HCT116 (cell line): ENCODE measurements at regions not wholly inside any gene's neighbourhood (a gene's known extent, or its start where the extent isn't known, plus 50 kb on each side); places are given as distances from the start of the nearest gene placed in this dataset.

ENCODE experiments used
- ATAC-seq: fragments of 200-7000 bp; cut with Tn5 transposase; 2 replicates; pipeline ENCODE4 v1.9.1; 2020; ENCODE audit warnings: mild to moderate bottlenecking, moderate library complexity
- BruUV-seq: library from RNA; stranded (reverse); fragments of 400-500 nt; replicated peaks from 2 replicates; lab custom pipeline; 2021; lab: Mats Ljungman, UMichigan
- CTCF ChIA-PET: fragments of 300-600 bp; sonication (Branson Sonifier 250); formaldehyde crosslinking; loops from one replicate; lab custom pipeline; 2021; ENCODE audit warnings: antibody characterized with exemption; lab: Charles Lee
- POLR2A ChIA-PET: fragments of 300-600, 350-600 bp; sonication (Branson Sonifier 250); formaldehyde crosslinking; loops from one replicate; lab custom pipeline; 2021; ENCODE audit warnings: antibody characterized with exemption; lab: Charles Lee
- RAD21 ChIA-PET, 2 experiments: fragments of 300-600 bp; sonication (Branson Sonifier 250); formaldehyde crosslinking; loops; one replicate each; lab custom pipeline; 2023; ENCODE audit warnings: low total read pairs in 2 of 2; ENCODE audit not compliant: uncharacterized antibody in 2 of 2, unreplicated experiment in 2 of 2, low non-redundant PET in 1 of 2; lab: Charles Lee
- DNase-seq: peaks from one replicate; pipeline ENCODE4 v3.0.0-alpha.2; 2010; ENCODE audit warnings: low read depth, low spot score
- H2AFZ ChIP-seq: fragments of 200-600 bp; shearing (Covaris generic), sonication (generic); 2 replicates; pipeline ENCODE4 v1.6.1; 2017; ENCODE audit warnings: low read depth, mixed run types, mixed read lengths, antibody characterized with exemption, low read length; ENCODE audit not compliant: poor library complexity, severe bottlenecking
- H3K27ac ChIP-seq: 2 replicates; pipeline ENCODE4 v1.5.1; 2012; ENCODE audit warnings: low read depth, low read length
- H3K27me3 ChIP-seq: fragments of 200-600 bp; sonication (generic); 2 replicates; pipeline ENCODE4 v1.6.1; 2016; ENCODE audit warnings: mixed run types, low read length, mixed read lengths; ENCODE audit not compliant: insufficient read depth
- H3K36me3 ChIP-seq, 2 experiments: fragments of 200-500 bp in 1 of 2; fragments of 200-600 bp in 1 of 2; sonication (Bioruptor generic) in 1 of 2; sonication (generic) in 1 of 2; 2 replicates each; pipeline versions ENCODE4 v1.5.1 to v1.6.1; 2014 to 2016; ENCODE audit warnings: low read length in 2 of 2, inconsistent platforms in 1 of 2, mixed read lengths in 1 of 2, mixed run types in 1 of 2; ENCODE audit not compliant: insufficient read depth in 2 of 2, control insufficient read depth in 1 of 2
- H3K4me1 ChIP-seq, 2 experiments: fragments of 200-600 bp in 1 of 2; sonication (generic) in 1 of 2; 2 replicates each; pipeline versions ENCODE4 v1.5.1 to v1.6.1; 2012 to 2017; ENCODE audit warnings: low read length in 2 of 2, inconsistent platforms in 1 of 2, mild to moderate bottlenecking in 1 of 2, mixed read lengths in 1 of 2, mixed run types in 1 of 2, moderate library complexity in 1 of 2; ENCODE audit not compliant: insufficient read depth in 2 of 2, control insufficient read depth in 1 of 2
- H3K4me2 ChIP-seq: fragments of 200-600 bp; sonication (generic); 2 replicates; pipeline ENCODE4 v1.6.1; 2017; ENCODE audit warnings: mixed run types, low read length, mixed read lengths
- H3K4me3 ChIP-seq, 2 experiments: fragments of 200-600 bp in 1 of 2; sonication (generic) in 1 of 2; replicated peaks in 1 of 2; 2 replicates each; pipeline ENCODE4 v1.5.1; 2011 to 2016; ENCODE audit warnings: low read length in 2 of 2, control low read depth in 1 of 2, low read depth in 1 of 2, mild to moderate bottlenecking in 1 of 2, mixed read lengths in 1 of 2, mixed run types in 1 of 2
- H3K79me2 ChIP-seq: fragments of 200-600 bp; sonication (generic); 2 replicates; pipeline ENCODE4 v1.6.1; 2017; ENCODE audit warnings: mild to moderate bottlenecking, mixed run types, low read length, moderate library complexity, mixed read lengths; ENCODE audit not compliant: insufficient read depth
- H3K9ac ChIP-seq: fragments of 200-600 bp; sonication (generic); 2 replicates; pipeline ENCODE4 v1.6.1; 2016; ENCODE audit warnings: low read length, mixed read lengths
- H3K9me2 ChIP-seq: fragments of 200-600 bp; sonication (generic), shearing (Covaris generic); 2 replicates; pipeline ENCODE4 v1.6.1; 2017; ENCODE audit warnings: mixed run types, mild to moderate bottlenecking, moderate library complexity; ENCODE audit not compliant: insufficient read depth
- H3K9me3 ChIP-seq, 2 experiments: fragments of 200-500 bp in 1 of 2; fragments of 200-600 bp in 1 of 2; sonication (Bioruptor generic) in 1 of 2; sonication (generic) in 1 of 2; 2 replicates each; pipeline ENCODE4 v1.6.1; 2014 to 2017; ENCODE audit warnings: low read length in 2 of 2, mixed read lengths in 2 of 2, inconsistent platforms in 1 of 2, low read depth in 1 of 2, mild to moderate bottlenecking in 1 of 2, mixed run types in 1 of 2, moderate library complexity in 1 of 2; ENCODE audit not compliant: control insufficient read depth in 1 of 2, insufficient read depth in 1 of 2
- H4K20me1 ChIP-seq: fragments of 200-600 bp; sonication (generic), shearing (Covaris generic); 2 replicates; pipeline ENCODE4 v1.6.1; 2017; ENCODE audit warnings: mixed run types, mild to moderate bottlenecking, moderate library complexity; ENCODE audit not compliant: insufficient read depth
- ATF3 ChIP-seq: IDR thresholded peaks from 2 replicates; pipeline ENCODE4 v1.6.1; 2012
- CBX3 ChIP-seq: IDR thresholded peaks from 2 replicates; pipeline ENCODE4 v1.6.1; 2012; ENCODE audit warnings: low read depth
- CEBPB ChIP-seq: IDR thresholded peaks from 2 replicates; pipeline ENCODE4 v1.6.1; 2012; ENCODE audit warnings: low read depth
- CTCF ChIP-seq, 3 experiments: fragments of 200-600 bp in 1 of 3; sonication (generic) in 1 of 3; IDR thresholded peaks in 2 of 3; conservative IDR thresholded peaks in 1 of 3; 2 replicates each; pipeline ENCODE4 v1.5.1; 2012 to 2017; ENCODE audit warnings: low read depth in 2 of 3, low read length in 2 of 3, antibody characterized with exemption in 1 of 3, borderline replicate concordance in 1 of 3, control low read depth in 1 of 3, mild to moderate bottlenecking in 1 of 3, mixed read lengths in 1 of 3, mixed run types in 1 of 3, moderate library complexity in 1 of 3; ENCODE audit not compliant: insufficient read depth in 1 of 3
- EGR1 ChIP-seq: IDR thresholded peaks from 2 replicates; pipeline ENCODE4 v1.6.1; 2012; ENCODE audit warnings: low read depth
- EZH2 ChIP-seq: fragments of 200-600 bp; sonication (generic); IDR thresholded peaks from 2 replicates; pipeline ENCODE4 v1.6.1; 2017; ENCODE audit warnings: antibody characterized with exemption, mixed run types
- EZH2phosphoT487 ChIP-seq: fragments of 200-600 bp; IDR thresholded peaks from 2 replicates; pipeline ENCODE4 v1.6.1; 2018; ENCODE audit warnings: antibody characterized with exemption, borderline replicate concordance
- FOSL1 ChIP-seq: IDR thresholded peaks from 2 replicates; pipeline ENCODE4 v1.6.1; 2012; ENCODE audit warnings: low read depth
- MAX ChIP-seq: IDR thresholded peaks from 2 replicates; pipeline ENCODE4 v1.6.1; 2012
- POLR2AphosphoS5 ChIP-seq: IDR thresholded peaks from 2 replicates; pipeline ENCODE4 v1.6.1; 2011; ENCODE audit warnings: mild to moderate bottlenecking, low read depth, low read length, moderate library complexity
- RAD21 ChIP-seq: IDR thresholded peaks from 2 replicates; pipeline ENCODE4 v1.6.1; 2012; ENCODE audit warnings: low read depth, mild to moderate bottlenecking
- REST ChIP-seq: IDR thresholded peaks from 2 replicates; pipeline ENCODE4 v1.6.1; 2012; ENCODE audit warnings: low read depth
- SIN3A ChIP-seq: IDR thresholded peaks from 2 replicates; pipeline ENCODE4 v1.6.1; 2012; ENCODE audit warnings: low read depth
- TCF7L2 ChIP-seq: IDR thresholded peaks from 2 replicates; pipeline ENCODE4 v1.7.0; 2011; ENCODE audit warnings: borderline replicate concordance, inconsistent platforms; ENCODE audit not compliant: insufficient read depth, insufficient read length; ENCODE audit errors: extremely low read depth
- YY1 ChIP-seq: IDR thresholded peaks from 2 replicates; pipeline ENCODE4 v1.6.1; 2011; ENCODE audit warnings: low read length, low read depth, moderate library complexity, mild to moderate bottlenecking; ENCODE audit not compliant: insufficient replicate concordance; ENCODE audit errors: extremely low read depth
- ZBTB33 ChIP-seq: IDR thresholded peaks from 2 replicates; pipeline ENCODE4 v1.6.1; 2011; ENCODE audit warnings: mild to moderate bottlenecking, low read length, moderate library complexity; ENCODE audit not compliant: insufficient replicate concordance; ENCODE audit errors: extremely low read depth
- ZNF274 ChIP-seq: fragments of 200-500 bp; sonication (Bioruptor generic); IDR thresholded peaks from 2 replicates; pipeline ENCODE4 v1.6.1; 2014; ENCODE audit warnings: mild to moderate bottlenecking, low read depth, low read length, inconsistent platforms
- intact Hi-C: fragments of 100-400 bp; cut with micrococcal nuclease; formaldehyde crosslinking; loops from 2 replicates; pipeline ENCODE4 v1.10.0; 2022

GRCh38 chr16:76824791-76825190 lies 366.2 kb upstream of the MON1B start:
- intact Hi-C loops = no loop called here
- ChIA-PET RAD21 (no interaction called here), CTCF (no interaction called here), POLR2A (no interaction called here)
- no peaks in the 10 kb centered on the region for H4K20me1 ChIP-seq
- H3K9ac ChIP-seq = no peak overlapping the region
- H3K4me2 ChIP-seq = no peak overlapping the region
- no peak overlapping the region for H3K27ac ChIP-seq
- DNase-seq (no peak), ATAC-seq (no peak)
- BruUV-seq = no TSS peak
- H3K4me3 ChIP-seq = no peak overlapping the region
- H3K36me3 ChIP-seq = no peaks in the 10 kb centered on the region
- no peaks in the 10 kb centered on the region; a peak in 1 of 4 replicates for H3K9me3 ChIP-seq
- H3K9me2 ChIP-seq = no peaks in the 10 kb centered on the region
- TF ChIP-seq CTCF (IDR thresholded peaks at IDR 0.05 in 2 of 3, conservative IDR thresholded peaks at IDR 0.05 in 1 of 3; ENCODE audit: borderline replicate concordance in 1 of 3, insufficient read depth in 1 of 3, low read depth in 2 of 3, low read length in 2 of 3) (no peak), ZBTB33 (no peak), EZH2 (no peak), FOSL1 (no peak), SIN3A (no peak), TCF7L2 (no peak), REST (no peak), CEBPB (no peak), EGR1 (no peak), POLR2AphosphoS5 (no peak), EZH2phosphoT487 (no peak), ATF3 (no peak), RAD21 (no peak), CBX3 (no peak), MAX (no peak), YY1 (no peak), ZNF274 (no peak)
- H2AFZ ChIP-seq = no peak overlapping the region
- H3K27me3 ChIP-seq = no peaks in the 10 kb centered on the region
- H3K4me1 ChIP-seq = no peaks in the 10 kb centered on the region
- no peaks in the 10 kb centered on the region for H3K79me2 ChIP-seq
